HL-60 (cell line): ENCODE measurements at regions not wholly inside any gene's neighbourhood (a gene's known extent, or its start where the extent isn't known, plus 50 kb on each side); places are given as distances from the start of the nearest gene placed in this dataset.
"Not testable (repeated sequence)": the region's sequence is repeated elsewhere in the genome, so short reads cannot be mapped to it uniquely, and the experiment has no call there.

Source experiments
- DNase-seq, 2 experiments: peaks; one replicate each; pipeline ENCODE4 v3.0.0-alpha.2; 2010 to 2020; ENCODE audit warnings: low read depth in 1 of 2, low spot score in 1 of 2
- H3K27ac ChIP-seq: fragments of 250-450 bp; sonication (Bioruptor Pico); replicated peaks from 2 replicates; pipeline ENCODE4 v1.5.1; 2020; ENCODE audit warnings: mild to moderate bottlenecking, moderate library complexity
- H3K27me3 ChIP-seq: fragments of 250-450 bp; sonication (Bioruptor Pico); 2 replicates; pipeline ENCODE4 v1.5.1; 2021; ENCODE audit warnings: mild to moderate bottlenecking, moderate library complexity; ENCODE audit not compliant: insufficient read depth, poor library complexity, severe bottlenecking
- H3K4me3 ChIP-seq: replicated peaks from 2 replicates; pipeline ENCODE4 v1.5.1; 2011; ENCODE audit warnings: mild to moderate bottlenecking, control low read depth, low read length; ENCODE audit not compliant: insufficient read depth
- CTCF ChIP-seq: IDR thresholded peaks from one replicate; pipeline ENCODE4 v1.5.1; 2011; ENCODE audit warnings: low read length, control low read depth, inconsistent platforms; ENCODE audit not compliant: insufficient read depth
- GABPA ChIP-seq: IDR thresholded peaks from 2 replicates; pipeline ENCODE4 v1.6.1; 2012; ENCODE audit warnings: low read depth
- POLR2AphosphoS5 ChIP-seq: IDR thresholded peaks from 2 replicates; pipeline ENCODE4 v1.6.1; 2012; ENCODE audit warnings: low read depth
- REST ChIP-seq: IDR thresholded peaks from 2 replicates; pipeline ENCODE4 v1.6.1; 2012; ENCODE audit warnings: low read depth; ENCODE audit not compliant: insufficient replicate concordance
- SPI1 ChIP-seq: IDR thresholded peaks from 2 replicates; pipeline ENCODE4 v1.6.1; 2012; ENCODE audit warnings: low read depth, mild to moderate bottlenecking, borderline replicate concordance

GRCh38 chr7:3179456-3179855, 121.6 kb upstream of the SDK1 start:
- no peak for DNase-seq
- H3K27me3 ChIP-seq = no peaks in the 10 kb centered on the region
- H3K4me3 ChIP-seq = no peak overlapping the region
- no peak overlapping the region for H3K27ac ChIP-seq
- TF ChIP-seq REST = no peak
- TF ChIP-seq SPI1 = no peak
- TF ChIP-seq GABPA = no peak
- no peak for TF ChIP-seq CTCF
- TF ChIP-seq POLR2AphosphoS5 = no peak

GRCh38 chr7:3180604-3181003, 120.4 kb upstream of the SDK1 start:
- H3K27ac ChIP-seq = no peak overlapping the region
- TF ChIP-seq GABPA (no peak), SPI1 (no peak), CTCF (no peak)
- DNase-seq = no peak
- no peaks in the 10 kb centered on the region for H3K27me3 ChIP-seq
- H3K4me3 ChIP-seq = no peak overlapping the region

- DNase-seq, H3K27me3 ChIP-seq, H3K4me3 ChIP-seq, H3K27ac ChIP-seq: not testable (repeated sequence)
Measured at GRCh38 chr7:3182055-3182454, 119.0 kb upstream of the SDK1 start.

- no peak overlapping the region for H3K4me3 ChIP-seq
- no peaks in the 10 kb centered on the region for H3K27me3 ChIP-seq
- no peak for DNase-seq
- TF ChIP-seq CTCF (no peak), REST (no peak), SPI1 (no peak), GABPA (no peak), POLR2AphosphoS5 (no peak)
- H3K27ac ChIP-seq = no peak overlapping the region
Measured at GRCh38 chr7:3187444-3188040, 113.5 kb upstream of the SDK1 start.
